Lower leg skin (tissue), 3 donors: ENCODE measurements at regions not wholly inside any gene's neighbourhood (a gene's known extent, or its start where the extent isn't known, plus 50 kb on each side); places are given as distances from the start of the nearest gene placed in this dataset.

Experiments used
- POLR2A ChIP-seq, 2 donors: fragments of 450-650 bp; IDR thresholded peaks; one replicate each; pipeline ENCODE4 v1.6.1; 2016 to 2017; ENCODE audit warnings: antibody characterized with exemption in 2 of 2, mild to moderate bottlenecking in 1 of 2, moderate library complexity in 1 of 2
- TF ChIP-seq, protein P1 (sequence below), 3 donors: fragments of 450-650 bp; IDR thresholded peaks; one replicate each; pipeline ENCODE4 v1.5.1; 2016; ENCODE audit warnings: antibody characterized with exemption in 3 of 3, mild to moderate bottlenecking in 3 of 3, moderate library complexity in 2 of 3

DNA sequence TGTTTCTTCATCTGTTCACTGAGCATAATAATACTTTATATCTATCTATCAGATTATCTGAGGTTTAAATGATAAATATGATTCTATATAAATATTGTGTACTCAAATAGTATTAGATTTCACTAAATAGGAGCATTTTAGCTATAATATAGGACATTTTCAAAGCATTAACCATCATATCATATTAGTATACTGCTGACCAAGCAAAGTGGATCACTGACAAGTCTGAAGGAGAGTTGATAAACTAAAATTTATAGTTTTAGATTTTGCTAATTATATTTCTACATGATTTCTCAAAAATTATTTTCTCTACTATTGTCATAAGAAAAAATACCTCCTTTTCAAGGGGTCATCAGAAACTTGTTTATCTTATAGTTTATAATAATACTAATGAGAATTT lies 937.8 kb upstream of the LRATD1 start:
- TF ChIP-seq, protein P1, sequence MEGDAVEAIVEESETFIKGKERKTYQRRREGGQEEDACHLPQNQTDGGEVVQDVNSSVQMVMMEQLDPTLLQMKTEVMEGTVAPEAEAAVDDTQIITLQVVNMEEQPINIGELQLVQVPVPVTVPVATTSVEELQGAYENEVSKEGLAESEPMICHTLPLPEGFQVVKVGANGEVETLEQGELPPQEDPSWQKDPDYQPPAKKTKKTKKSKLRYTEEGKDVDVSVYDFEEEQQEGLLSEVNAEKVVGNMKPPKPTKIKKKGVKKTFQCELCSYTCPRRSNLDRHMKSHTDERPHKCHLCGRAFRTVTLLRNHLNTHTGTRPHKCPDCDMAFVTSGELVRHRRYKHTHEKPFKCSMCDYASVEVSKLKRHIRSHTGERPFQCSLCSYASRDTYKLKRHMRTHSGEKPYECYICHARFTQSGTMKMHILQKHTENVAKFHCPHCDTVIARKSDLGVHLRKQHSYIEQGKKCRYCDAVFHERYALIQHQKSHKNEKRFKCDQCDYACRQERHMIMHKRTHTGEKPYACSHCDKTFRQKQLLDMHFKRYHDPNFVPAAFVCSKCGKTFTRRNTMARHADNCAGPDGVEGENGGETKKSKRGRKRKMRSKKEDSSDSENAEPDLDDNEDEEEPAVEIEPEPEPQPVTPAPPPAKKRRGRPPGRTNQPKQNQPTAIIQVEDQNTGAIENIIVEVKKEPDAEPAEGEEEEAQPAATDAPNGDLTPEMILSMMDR (IDR thresholded peaks at IDR 0.05), result no peak
- TF ChIP-seq POLR2A (IDR thresholded peaks at IDR 0.05), result no peak
